ENCODE measurements at regions not wholly inside any gene's neighbourhood (a gene's known extent, or its start where the extent isn't known, plus 50 kb on each side); places are given as distances from the start of the nearest gene placed in this dataset.

- DNase-seq = no peak
Observed at GRCh38 chr9:129352146-129352865, 174.2 kb upstream of the IER5L start.

- no peak for DNase-seq
Observed at GRCh38 chr9:129351642-129352145, 173.6 kb upstream of the IER5L start.

GRCh38 chr9:129351058-129351641 lies 173.1 kb upstream of the IER5L start:
- no peak for DNase-seq

- no peak for DNase-seq
Observed at GRCh38 chr9:129350143-129350935, 172.3 kb upstream of the IER5L start.

GRCh38 chr9:129349665-129349947 lies 171.5 kb upstream of the IER5L start:
- no peak for DNase-seq

GRCh38 chr9:129348890-129349664 lies 171.0 kb upstream of the IER5L start:
- no peak for DNase-seq

GRCh38 chr9:129347316-129348120 lies 169.5 kb upstream of the IER5L start:
- DNase-seq = no peak

GRCh38 chr9:129346046-129346445 lies 168.0 kb upstream of the IER5L start:
- DNase-seq = no peak

GRCh38 chr9:129344641-129345495 lies 166.8 kb upstream of the IER5L start:
- DNase-seq = no peak

- DNase-seq = no peak
Observed at GRCh38 chr9:129343424-129344375, 165.6 kb upstream of the IER5L start.

GRCh38 chr9:129342591-129343423 lies 164.7 kb upstream of the IER5L start:
- DNase-seq = no peak

GRCh38 chr9:129341987-129342348 lies 163.9 kb upstream of the IER5L start:
- DNase-seq = no peak

- no peak for DNase-seq
Observed at GRCh38 chr9:129341171-129341986, 163.3 kb upstream of the IER5L start.

GRCh38 chr9:129340427-129341170 lies 162.5 kb upstream of the IER5L start:
- no peak for DNase-seq

GRCh38 chr9:129339539-129340157 lies 161.6 kb upstream of the IER5L start:
- no peak for DNase-seq

- no peak for DNase-seq
Observed at GRCh38 chr9:129338724-129339430, 160.8 kb upstream of the IER5L start.

Measured in NK-92 treated with Interleukin-12 subunit alpha and Interleukin-12 subunit beta, amount 100 ng/mL, for 24 hours (cell line).